DMS114 treated with DMSO at 0.1 percent for 48 hours (cell line): ENCODE measurements at regions not wholly inside any gene's neighbourhood (a gene's known extent, or its start where the extent isn't known, plus 50 kb on each side); places are given as distances from the start of the nearest gene placed in this dataset.
"Not testable (repeated sequence)": the region's sequence is repeated elsewhere in the genome, so short reads cannot be mapped to it uniquely, and the experiment has no call there.

Experiments used
- DNase-seq: peaks from one replicate; lab custom pipeline; 2025; ENCODE audit not compliant: unreplicated experiment; lab: John Stamatoyannopoulos, UW

DNA sequence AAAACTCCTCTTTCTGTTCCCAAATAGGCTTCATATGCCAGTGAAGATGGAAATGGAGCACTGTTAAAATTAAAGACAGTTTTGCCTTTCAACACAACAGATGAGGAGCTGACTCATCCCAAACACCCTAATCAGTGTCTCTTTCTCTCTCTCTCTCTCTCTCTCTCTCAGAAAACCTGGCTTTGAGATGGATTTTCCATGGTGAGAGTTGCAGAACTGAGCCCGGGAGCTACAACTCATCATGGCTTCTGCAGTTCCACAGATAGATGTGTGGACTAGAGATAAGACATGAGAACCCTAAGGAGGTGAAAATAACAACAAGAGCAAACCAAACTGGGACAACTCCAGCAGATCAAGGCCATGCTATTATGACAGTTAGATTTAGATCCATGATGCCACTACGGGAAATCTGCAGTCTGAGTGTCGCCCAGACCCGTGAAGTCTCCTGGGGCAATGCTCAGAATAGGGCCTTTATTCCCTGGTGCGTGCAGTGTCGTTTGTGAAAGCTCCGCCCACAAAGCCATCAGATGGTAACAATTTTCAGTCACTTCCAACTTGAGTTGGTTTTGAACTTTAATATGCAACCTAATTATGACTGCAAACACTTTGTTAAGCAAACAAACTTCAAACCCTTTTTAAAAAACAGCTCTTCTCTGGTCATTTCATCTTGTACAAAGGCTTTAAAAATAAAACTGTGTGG, 338.2 kb upstream of the PREP start:
- no peak for DNase-seq

DNA sequence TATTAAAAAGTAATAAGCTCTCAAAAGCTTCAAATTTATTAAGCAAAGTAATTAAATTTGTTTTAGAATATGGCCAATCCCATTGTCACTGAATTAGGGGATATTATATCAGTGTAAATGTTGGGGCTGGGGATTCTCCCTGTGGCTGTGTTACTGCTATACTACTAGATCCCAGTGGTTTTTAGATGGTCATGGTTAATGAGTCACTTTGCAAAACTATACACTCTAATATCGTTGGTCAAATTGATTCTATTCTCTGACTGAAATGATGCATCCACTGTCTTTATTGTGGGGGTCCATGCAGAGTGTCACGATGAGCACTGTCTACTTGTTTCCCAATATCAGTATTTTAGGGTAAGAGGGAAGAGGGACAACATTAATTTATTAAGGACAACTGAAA, 336.9 kb upstream of the PREP start:
- DNase-seq = no peak

DNA sequence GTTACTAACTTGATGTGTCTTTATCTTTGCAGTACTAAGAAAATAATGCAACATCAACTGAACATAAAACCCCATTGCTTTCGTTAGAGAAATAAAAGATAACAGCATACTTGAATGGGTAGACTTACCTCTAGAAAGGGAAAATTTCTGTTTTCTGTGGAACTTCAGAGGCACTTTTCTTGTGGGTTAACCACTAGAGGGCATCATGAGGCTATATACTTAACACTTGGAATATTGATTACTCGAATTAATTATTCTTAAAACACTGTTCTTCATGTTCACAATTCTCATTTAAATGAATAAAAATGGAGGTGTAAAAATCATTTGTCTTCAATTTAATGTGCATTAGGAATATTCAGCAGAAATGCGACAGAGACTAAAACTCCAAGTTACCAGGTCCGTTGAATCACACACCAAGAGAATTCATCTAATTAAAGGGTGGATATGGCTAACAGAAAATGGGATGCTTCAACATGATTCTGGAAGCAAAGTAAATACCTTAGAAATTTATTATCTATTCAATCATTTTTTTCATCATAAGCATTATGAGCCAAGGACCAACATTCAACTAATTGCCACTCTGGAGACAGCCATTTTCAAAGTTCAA, 330.8 kb upstream of the PREP start:
- DNase-seq = peak; percentile 1

DNA sequence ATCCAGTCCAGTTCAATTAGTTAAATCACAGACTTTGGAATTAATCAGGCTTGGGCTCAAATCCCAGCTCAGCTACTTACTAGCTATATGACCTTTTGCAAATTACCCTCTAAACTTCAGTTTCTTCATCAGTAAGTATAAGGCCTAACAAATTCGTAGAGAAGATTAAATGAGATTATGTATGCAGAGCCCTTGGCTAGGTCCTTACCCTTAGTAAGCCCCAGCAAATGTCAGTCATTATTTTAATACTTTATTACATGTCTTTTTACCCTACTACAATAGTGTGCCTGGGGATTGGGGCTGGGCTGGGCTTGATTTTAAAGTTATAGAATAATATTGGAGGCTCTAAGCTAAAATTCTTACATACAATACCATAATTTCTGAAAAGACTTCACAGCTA, 326.1 kb upstream of the PREP start:
- DNase-seq = no peak

DNA sequence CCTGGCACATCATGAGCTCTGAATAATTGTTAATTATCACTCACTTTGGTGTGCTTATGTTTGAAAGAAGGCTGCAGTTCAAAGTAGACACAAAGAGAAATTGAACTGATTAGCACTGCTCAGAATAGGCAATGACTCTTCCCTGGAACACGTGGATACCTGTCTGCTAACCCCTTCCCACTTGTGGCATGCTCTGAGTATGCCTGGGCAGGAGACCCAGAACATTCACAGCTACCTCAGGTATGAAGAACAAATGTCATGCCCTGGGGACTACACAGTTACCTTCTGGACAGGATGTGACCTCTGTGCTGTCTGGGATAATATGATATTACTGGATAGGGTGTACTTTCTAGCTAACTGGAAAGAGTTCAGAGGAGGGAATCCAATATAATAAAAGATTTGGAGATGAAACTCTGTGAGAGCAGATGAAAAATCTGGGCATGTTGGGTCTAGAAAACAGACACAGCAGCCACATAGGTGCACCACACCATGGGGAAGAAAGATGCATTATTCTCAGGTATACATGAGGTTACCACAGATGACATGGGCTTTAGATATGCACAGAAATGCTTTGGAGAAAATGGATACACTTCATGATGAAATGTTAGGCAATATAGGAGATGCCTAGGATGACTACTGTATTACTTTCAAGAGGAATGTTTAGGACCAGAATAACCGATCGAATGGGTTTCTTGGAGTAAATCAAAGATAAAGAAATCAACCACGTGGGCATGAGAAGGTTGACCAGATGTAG, 324.2 kb upstream of the PREP start:
- DNase-seq = no peak

DNA sequence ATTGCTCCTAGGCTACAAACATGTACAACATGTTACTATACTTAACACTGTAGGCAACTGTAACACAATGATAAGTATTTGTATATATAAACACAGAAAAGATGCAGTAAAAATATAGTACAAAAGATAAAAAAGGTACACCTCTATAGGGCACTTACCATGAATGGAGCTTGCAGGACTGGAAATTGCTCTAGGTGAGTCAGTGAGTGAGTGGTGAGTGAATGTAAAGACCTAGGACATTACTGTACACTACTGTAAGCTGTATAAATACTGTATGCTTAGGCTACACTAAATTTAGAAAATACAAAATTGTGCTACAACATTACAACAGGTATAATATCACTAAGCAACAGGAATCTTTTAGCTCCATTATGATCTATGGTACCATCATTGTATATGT, 312.0 kb upstream of the PREP start:
- DNase-seq = no peak

DNA sequence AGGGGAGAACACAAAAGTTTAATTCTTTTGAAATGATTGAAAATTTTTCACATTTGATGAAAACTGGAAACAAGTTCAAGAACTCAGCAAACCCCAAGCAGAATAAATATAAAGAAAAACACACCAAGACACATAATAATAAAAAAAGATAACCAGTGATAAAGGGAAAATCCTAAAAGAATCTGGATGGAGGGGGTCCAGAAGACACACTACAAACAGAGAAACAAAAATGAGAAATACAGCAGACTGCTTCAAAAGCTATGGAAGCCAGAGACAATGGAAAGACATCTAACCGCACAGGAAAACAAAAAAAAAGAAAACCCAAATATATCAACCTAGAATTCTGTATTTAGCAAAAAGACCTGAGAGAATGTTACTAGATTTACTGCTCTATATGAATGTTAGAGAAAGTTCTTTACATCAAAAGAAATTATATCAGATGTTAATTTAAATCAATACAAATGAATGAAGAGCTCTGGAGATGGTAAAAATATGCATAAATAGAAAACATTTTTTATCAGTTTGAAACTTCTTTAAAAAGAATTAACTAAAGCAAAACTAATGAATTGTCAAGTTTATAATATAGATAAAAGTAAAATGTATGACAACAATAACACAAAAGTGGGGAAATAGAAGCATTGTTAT, 310.7 kb upstream of the PREP start:
- DNase-seq = no peak

DNA sequence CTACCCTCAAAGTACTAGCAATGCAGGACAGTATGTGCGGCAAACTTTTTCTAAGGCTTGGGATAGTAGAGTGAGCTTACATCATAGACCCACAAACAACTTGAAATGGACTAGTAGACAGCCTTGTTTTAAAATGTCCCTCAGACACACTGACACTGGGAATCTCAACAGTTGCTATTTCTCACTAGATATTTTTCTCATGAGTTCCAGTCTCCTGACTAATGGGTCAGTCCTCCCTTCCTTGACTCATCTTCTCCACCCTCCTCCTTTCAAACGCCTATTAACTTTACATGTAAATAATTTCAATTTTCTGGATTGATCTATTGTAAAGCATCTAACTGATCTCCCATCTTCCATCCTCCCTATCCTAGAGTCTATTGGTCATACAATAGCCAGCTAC, 308.3 kb upstream of the PREP start:
- DNase-seq = no peak

DNA sequence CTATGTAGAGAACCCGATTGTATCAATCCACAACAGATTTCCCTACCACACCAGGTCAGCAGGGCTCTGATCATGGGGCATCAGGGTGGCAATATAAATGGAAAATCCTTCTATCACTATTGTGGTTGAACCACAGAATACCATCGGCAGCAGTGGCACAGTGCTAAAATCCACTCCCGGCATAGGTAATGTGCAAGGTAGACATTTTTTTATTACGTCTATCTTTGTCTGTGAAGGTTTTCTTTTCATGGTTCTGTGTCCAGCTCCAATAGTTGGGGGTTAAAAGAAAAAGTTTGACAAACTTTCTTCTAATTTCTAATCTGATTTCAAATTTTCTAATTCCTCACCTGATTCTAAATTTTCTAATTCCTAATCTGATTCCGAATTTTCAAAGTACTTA, 302.7 kb upstream of the PREP start:
- no peak for DNase-seq

DNA sequence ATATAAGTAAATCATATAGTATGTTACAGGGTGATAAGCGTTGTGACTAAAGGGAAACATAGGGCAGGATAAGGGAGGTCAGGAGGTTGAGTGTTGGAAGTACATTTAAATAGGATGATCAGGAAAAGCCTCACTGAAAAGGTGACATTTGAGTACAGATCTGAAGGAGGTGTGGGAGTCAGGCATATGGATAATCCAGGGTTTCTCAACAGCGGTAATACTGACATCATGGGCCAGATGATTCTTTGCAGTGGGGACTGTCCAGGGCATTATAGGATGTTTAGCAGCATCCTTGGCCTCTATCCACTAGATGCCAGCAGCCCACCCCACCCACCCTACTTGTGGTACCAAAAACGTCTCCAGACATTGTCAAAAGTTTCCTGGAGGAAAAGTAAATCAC, 292.6 kb upstream of the PREP start:
- no peak for DNase-seq

DNA sequence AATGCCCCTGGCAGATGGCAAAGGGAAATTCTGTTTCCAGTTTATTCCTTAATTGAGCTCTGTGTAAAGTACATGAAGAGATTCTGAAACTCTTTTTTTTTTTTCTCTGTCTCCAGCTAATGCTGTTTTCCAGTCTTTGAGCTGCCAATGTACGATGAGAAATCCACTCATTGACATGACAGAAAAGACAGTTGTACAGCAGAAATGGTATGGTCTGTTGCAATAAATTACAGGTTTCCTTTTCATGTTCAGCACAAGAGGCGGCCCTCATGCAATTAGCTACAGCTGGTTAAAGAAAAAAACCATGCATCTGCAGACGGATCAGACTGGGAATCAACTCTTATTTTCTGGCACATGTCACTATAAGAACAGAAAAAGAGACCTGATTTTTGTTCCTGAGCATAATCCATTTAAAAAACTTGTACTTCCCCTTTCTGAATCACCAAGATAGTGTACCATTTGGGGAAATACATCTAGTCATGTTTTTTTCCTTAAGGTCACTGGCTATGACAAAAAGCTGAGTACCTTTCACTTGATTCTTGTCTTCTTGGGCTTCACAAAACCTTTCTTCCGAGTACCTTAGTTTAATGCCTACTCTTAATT, 289.8 kb upstream of the PREP start:
- DNase-seq = no peak

DNA sequence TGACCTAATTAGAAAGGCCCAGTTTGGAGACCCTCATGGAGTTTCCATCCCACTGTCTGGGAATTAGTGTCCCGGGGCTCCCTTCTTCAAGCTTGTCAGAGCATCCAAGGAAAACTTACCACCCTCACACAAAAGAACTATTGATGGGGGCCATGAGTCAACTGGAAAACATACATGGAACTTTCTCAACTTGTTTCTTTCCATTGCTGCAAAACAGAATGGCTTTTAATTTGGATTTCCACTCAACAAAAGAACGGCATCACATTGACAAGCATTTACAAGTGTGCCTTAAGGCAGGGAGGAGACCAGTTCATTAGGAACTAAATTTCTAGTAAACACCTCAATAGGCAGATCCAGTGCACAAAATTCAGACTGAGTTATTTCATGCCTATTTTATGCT, 289.1 kb upstream of the PREP start:
- no peak for DNase-seq

DNA sequence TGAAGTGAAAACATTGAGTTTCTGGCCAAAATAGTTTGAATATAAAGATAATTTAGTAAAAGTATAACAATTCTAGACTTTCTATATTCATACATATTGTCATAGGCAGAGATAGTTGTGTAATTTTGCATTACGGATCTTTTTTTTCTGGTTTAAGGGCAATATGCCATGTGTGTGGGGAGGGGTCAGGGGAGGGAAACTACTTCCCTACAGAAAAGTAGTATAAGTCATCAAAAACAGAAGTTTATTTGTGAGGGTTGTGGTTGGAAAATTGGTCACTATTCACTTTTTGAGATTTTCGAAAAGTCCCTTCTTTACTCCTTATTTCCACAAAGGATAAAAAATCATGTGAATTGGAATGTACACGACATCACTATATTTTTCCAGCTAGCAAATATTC, 288.2 kb upstream of the PREP start:
- DNase-seq = no peak

DNA sequence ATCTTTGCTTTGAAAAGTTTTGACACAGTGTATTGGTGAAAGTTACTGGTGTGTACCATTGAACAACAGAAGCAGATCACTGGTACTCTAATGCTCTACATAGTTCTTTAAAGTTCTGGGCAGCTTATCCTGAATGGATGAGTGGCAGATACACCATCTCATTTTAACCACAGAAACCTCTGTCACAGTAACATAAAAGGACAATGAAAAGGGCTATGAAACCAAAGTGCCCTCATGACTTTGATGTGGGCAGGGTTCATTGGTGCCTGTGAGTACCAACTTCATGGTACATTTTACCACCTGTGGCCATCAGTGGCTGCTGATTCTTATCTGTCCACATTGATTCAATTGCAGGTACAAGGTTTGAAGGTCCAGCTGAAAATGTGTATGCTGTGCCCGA, 285.7 kb upstream of the PREP start:
- no peak for DNase-seq

DNA sequence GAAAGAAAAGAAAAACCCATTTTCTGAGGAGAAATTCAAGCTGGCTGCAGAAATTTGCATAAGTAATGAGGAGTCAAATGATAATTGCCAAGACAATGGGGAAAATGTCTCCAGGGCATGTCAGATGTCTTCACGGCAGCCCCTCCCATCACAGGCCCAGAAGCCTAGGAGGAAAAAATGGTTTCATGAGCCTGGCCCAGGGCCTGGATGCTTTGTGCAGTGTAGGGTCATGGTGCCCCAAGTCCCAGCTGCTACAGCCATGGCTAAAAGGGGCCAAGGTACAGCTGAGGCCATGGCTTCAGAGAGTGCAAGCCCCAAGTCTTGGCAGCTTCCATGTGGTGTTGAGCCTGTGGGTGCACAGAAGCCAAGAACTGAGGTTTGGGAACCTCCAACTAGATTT, 283.9 kb upstream of the PREP start:
- DNase-seq = not testable (repeated sequence)

DNA sequence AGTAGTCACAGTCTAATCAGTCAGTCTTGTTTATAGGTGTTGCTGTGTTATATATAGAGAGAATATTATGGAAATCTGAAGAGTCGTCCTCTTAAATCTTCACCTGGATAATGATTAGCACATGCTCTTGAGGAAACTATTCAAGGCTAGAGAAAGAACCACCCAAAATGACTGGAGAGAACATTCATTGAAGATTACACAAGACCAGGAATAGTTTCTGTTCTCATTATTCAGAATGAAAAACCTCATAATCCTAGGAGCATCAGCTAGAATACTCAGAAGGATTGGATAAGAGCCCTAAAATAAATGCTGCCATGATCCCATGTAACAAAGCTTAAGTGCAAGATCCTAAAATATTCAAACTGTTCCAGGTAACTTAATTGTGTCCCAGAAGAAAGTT, 278.2 kb upstream of the PREP start:
- DNase-seq = no peak

DNA sequence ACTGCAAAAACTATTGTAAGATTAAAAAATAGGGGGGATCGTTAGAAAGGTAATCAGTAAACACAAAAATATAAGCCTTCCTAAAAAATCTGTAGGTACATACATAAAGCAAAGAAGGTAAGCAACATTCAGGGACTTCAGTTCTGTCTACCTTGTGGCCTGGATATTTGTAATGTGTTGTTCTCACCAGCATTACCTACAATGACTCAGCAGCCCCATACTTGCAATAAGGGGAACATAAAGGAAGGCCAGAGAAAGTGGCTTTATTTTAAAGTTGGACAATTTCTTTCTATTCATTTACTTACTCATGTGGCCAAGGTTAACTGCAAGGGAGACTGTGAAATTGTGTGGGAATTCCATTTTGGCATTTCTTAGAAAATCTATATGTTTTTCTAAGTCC, 277.2 kb upstream of the PREP start:
- DNase-seq = no peak

DNA sequence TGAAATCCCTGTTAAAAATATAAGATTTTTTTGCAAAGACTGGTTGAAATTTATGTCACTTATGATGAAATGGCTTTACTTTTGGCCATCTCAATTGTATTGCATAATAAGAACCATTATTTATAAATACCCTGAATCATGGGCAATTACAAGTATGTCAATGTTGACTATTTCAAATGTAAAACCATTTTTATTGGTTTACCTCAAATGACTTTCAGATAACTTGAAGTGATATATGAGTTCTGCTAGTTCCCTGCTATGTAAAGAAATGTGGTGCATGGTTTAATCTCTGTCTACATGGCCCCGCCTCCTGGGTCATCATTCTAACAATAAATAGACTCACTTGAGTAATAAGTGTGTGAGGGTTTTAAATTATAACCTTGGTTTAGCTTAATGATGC, 275.6 kb upstream of the PREP start:
- no peak for DNase-seq

DNA sequence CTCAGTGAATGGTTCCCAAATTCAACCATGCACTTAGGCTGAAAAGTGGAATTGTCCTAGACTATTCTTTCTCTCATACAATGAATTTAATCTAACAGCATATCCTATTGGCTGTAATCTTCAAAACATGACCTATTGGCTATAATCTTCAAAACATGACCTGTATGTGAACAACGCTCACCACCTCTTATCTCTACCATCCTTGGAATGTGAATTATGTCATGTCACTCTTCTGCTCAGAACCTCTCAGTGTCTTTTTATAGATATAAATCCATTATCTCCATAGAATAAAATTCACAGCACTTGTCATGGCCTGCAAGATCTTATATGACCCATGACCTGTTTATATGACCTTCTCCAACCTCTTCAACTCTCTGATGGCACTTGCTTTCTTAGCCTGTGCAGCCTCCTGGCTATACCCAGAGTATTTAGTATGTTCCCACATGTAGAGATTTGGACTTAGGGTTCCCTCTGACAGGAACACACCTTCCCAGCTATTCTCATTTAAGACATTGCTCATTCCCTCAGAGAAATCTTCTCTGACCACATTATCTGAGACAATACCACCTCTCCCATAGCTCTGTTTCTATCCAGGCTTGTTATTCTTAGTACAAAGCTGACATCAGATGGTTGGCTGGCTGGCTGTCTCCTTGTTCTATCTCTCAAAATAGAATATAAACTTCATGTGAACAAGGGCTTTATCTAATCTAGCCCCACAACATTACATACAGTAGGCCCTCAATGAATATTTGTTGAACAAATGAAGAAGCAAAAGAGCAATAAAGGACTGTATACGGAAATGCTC, 275.0 kb upstream of the PREP start:
- no peak for DNase-seq

DNA sequence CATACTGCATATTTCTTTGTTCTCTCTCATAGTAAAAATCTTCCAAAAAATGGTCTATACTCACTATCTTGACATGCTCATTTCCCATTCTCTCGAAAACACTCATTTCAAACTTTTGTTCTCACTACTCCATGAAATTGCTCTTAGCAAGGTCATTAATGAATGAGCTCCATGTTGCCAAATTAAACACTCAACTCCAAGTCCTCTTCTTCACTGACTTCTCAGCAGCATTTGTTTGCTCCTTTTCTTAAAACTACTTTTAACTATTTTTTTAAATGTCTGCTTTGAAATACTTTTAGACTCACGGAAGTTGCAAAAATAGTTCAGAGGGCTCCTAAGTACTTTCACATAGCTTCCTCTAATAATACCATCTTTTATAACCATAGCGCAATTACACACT, 274.0 kb upstream of the PREP start:
- no peak for DNase-seq
